ENCODE measurements at regions not wholly inside any gene's neighbourhood (a gene's known extent, or its start where the extent isn't known, plus 50 kb on each side); places are given as distances from the start of the nearest gene placed in this dataset.

DNA sequence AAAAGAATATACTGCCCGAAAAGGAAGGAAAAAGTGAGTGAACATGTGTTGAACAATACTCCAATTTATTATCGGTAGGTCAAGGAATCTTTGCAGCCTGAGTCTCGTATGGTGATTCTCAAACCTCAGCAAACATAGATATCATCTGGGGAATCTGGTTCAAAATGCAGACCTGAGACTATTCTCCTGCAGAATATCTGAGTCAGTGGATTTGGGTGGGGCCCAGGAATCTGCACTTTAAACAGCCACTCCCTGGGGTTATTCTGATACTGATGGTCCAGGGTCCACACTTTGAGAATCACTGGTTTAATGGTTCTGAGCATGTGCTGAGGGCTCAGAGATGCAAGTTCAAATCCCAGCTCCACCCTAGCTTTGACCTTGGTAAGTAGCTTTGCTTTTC is 53.6 kb upstream of the GRK3 start:
- TF ChIP-seq, protein P1, sequence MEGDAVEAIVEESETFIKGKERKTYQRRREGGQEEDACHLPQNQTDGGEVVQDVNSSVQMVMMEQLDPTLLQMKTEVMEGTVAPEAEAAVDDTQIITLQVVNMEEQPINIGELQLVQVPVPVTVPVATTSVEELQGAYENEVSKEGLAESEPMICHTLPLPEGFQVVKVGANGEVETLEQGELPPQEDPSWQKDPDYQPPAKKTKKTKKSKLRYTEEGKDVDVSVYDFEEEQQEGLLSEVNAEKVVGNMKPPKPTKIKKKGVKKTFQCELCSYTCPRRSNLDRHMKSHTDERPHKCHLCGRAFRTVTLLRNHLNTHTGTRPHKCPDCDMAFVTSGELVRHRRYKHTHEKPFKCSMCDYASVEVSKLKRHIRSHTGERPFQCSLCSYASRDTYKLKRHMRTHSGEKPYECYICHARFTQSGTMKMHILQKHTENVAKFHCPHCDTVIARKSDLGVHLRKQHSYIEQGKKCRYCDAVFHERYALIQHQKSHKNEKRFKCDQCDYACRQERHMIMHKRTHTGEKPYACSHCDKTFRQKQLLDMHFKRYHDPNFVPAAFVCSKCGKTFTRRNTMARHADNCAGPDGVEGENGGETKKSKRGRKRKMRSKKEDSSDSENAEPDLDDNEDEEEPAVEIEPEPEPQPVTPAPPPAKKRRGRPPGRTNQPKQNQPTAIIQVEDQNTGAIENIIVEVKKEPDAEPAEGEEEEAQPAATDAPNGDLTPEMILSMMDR (conservative IDR thresholded peaks at IDR 0.05; ENCODE audit: low read depth, low read length), result no peak

DNA sequence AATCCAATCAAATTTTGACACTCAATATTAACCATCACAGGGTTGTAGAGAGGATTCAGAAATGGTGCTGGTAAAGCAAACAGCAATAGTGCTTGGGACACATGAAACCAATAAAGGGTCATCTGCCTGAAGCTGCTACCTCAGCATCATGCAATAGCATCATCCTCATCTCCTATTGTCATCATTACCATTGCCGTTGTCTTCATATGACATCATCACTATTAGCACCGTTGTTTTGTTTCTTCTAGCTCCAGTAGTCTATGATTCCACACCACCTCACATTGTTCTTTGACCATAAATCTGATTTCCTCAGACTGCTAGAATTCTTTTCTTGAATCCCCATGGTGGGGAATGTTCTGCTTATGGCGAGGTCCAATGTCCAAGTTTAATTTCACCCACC is 52.8 kb upstream of the GRK3 start:
- DNase-seq (ENCODE audit: low read depth), result no peak
- TF ChIP-seq, protein P1 (conservative IDR thresholded peaks at IDR 0.05; ENCODE audit: low read depth, low read length), result no peak
- no peak overlapping the region for H3K4me3 ChIP-seq (ENCODE audit: low read depth, low read length)

More for the DNA sequence above, 53.6 kb upstream of the GRK3 start:
- no peak for DNase-seq (ENCODE audit: low read depth)
- no peak overlapping the region for H3K4me3 ChIP-seq (ENCODE audit: low read depth, low read length)

DNA sequence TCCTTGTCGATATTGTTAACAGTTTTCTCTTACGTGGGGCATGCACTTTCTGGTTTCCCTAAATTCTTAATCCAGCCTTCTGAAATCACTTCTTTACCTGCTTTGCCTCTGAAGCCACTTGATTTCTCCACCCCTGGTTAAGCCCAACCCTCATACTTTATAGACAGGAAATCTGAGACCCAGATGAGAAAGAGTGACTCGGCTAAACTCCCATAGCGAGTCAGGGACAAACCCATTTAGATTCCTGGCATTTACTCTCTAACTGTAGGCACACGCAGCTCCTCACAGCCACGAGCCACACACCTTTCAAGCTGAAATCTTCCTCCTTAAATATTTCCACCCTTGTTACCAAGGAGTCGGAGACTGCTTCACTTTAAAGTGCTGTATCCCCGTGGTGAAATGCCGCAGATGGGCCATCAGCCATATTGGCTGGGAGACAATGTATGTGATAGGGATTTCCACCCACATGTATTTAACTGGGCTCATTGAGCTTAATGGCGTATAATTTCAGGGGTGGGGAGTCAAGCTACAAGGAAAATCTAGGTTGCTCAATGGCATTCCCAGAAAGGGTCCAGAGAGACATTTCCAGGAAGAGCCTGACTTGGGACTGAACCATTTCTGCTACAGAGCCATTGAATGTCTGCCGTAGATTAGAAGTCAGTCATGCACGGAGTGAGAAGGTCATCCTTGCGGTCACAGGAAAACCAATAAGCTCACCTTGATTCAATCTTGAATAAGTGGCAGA is 49.9 kb upstream of the GRK3 start:
- no peak for DNase-seq (ENCODE audit: low read depth)
- no peak overlapping the region for H3K4me3 ChIP-seq (ENCODE audit: low read depth, low read length)
- TF ChIP-seq, protein P1 (conservative IDR thresholded peaks at IDR 0.05; ENCODE audit: low read depth, low read length), result no peak

Measured in epithelial cell of proximal tubule (primary cell).